Amniotic epithelial cell (primary cell): ENCODE measurements at regions not wholly inside any gene's neighbourhood (a gene's known extent, or its start where the extent isn't known, plus 50 kb on each side); places are given as distances from the start of the nearest gene placed in this dataset.
A peak's percentile ranks its signal among the peaks of the same experiment; 100 is the strongest.
"Not testable (repeated sequence)": the region's sequence is repeated elsewhere in the genome, so short reads cannot be mapped to it uniquely, and the experiment has no call there.

ENCODE experiments used
- DNase-seq: peaks from one replicate; pipeline ENCODE4 v3.0.0-alpha.2; 2010; ENCODE audit warnings: low read depth

- not testable (repeated sequence) for DNase-seq
Measured at GRCh38 chr10:42187501-42188195, 450.7 kb downstream of the ZNF33B start.

DNA sequence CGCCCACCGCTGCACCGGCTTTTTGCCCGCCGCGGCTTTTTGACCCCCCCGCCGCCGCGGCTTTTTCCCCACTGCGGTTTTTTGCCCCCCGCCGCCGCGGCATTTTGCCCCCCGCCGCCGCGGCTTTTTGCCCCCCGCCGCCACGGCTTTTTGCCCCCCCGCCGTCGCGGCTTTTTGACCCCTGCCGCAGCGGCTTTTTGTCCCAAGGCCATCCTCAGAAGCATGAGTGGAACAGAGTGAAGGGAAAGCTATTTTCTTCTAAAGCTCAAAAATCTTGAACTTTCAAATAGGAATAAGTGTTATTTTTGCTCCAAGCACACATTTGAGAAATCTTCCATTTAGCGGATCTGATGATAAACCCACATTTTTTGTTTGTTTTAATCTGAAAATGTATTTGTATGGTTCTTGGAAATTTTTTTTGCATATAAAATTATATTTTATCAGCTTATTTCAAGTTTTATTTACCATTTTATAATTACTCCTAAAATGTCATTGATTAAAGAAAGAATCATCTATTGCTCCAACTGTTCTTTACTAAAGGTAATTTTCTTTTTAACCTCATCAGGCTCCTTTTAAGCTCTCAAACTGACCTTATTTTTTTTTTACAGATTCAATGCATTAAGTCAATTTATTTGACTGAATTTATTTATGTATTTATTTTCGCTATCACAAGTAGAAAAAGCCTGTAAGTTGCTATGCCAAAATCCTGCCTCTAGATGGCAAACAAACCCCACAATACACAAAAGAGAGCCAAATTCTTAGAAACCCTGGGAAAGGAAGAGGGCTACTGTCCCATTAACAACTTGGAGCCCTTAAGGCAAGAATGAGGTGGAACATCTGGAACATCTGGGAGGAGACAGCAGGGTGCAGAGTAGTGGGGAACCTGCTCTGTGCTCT lies 460.3 kb downstream of the ZNF33B start:
- DNase-seq: peak; percentile 24

DNA sequence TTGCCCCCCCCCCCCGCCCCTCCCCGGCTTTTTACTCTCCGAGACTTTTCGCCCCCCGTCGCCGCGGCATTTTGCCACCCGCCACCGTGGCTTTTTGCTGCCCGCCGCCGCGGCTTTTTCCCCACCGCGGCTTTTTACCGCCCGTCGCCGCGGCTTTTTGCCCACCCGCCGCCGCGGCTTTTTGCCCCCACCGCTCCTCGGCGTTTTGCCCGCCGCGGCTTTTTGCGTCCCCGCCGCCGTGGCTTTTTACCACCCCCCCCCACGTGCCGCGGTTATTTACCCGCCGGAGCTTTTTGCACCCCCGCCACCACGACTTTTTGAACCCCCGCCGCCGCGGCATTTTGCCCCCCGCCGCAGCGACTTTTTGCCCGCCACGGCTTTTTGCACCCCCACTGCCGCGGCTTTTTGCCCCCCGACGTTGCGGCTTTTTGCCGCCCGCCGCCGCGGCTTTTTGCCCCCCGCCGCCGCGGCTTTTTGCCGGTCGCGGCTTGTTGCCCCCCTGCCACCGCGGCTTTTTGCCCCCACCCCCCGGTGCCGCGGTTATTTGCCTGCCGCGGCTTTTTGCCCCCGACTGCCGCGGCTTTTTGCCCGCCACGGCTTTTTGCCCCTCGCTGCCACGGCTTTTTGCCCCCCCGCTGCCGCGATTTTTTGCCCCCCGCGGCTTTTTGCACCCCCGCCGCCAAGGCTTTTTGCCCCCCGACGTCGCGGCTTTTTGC lies 461.1 kb downstream of the ZNF33B start:
- DNase-seq: no peak

DNA sequence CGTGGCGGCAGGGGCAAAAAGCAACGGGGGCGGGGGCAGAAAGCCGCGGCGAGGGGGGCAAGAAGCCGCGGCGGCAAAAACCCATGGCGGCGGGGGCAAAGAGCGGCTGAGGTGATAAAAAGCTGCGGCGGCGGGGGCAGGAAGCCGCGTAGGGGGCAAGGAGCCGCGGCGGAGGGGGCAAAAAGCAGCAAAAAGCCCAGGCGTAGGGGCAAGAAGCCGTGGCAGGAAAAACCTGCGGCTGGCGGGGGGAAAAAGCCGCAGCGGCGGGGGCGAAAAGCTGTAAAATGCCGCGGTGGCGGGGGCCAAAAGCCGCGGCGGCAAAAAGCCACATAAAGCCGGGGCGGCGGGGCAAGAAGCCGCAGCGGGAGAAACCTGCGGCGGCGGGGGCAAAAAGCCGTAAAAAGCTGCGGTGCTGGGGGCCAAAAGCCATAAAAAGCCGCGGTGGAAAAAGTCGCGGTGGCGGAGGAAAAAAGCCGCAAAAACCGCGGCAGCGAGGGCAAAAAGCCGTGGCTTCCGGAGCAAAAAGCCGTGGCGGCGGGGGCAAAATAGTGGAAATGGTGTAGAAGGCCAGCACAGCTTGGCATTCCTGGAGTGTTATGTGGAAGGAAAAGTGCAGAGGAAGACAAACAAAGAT lies 487.8 kb downstream of the ZNF33B start:
- no peak for DNase-seq

DNA sequence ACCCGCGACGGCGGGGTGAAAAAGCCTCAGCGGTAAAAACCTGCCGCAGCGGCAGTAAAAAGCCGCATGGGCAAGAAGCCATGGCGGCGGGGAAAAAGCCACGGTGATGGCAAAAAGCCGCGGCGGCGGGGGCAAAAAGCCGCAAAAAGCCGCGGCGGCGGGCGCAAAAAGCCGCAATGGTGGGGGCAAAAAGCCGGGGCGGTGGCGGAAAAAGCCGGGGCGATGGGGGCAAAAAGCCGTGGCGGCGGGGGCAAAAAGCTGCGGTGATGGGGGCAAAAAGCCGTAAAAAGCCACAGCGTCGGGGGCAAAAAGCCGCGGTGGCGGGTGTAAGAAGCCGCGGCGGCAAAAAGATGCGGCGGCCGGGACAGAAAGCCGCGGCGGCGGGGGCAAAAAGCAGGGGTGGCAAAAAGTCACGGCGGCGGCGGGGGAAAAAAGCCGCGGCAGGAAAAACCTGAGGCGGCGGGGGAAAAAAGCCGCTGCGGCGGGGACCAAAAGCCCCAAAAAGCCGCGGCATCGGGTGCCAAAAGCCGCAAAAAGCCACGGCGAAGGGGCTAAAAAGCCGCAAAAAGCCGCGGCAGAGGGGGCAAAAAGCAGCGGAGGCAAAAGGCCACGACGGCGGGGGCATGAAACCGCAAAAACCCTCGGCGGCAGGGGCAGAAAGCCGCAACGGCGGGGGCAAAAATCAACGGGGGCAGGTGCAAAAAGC lies 488.5 kb downstream of the ZNF33B start:
- DNase-seq: no peak

DNA sequence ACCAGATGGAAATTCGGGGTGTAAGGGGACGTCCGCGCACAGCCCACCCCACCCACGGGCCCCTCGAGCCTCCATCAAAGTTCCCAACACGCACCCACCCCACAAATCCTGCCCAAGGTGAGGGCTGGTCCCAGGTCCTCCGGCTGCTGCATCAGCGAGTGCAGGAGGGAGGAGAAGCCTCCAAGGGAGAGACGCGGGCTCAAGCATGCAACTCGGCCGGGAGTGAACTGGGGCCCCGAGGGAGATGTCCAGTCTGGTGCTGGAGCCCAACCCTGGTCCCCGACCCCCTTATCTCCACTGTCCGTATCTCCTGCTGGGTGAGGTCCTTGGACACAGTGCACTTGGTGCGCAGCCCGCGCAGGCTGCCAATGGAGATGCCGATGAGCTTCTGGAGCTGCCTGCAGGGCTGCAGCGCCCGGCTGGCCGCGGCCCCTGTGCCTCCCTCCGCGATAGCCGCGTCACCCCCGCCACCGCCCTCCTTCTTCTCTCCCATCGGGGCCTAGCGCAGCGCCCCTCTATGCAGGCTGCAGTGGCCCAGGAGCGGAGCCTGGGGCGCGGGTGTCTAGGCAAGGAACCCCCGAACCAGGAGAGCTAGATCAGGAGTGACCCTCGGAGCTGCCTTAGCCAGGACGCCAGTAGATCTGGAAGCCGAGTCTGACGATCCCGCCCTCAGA lies 489.2 kb downstream of the ZNF33B start:
- DNase-seq: no peak

GRCh38 chr10:42146165-42146564 lies 492.2 kb downstream of the ZNF33B start:
- not testable (repeated sequence) for DNase-seq

- not testable (repeated sequence) for DNase-seq
Measured at GRCh38 chr10:42138023-42138422, 500.3 kb downstream of the ZNF33B start.

DNA sequence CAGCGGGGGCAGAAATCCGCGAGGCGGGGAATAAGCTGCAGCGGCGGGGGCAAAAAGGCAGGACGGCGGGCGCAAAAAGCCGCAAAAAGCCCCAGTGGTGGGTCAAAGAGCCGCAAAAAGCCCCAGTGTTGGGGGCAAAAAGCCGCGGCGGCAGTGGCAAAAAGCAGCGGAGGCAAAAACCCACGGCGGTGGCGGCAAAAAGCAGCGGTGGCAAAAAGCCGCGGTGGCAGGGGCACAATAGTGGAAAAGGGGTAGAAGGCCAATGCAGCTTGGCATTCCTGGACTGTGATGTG lies 525.3 kb downstream of the ZNF33B start:
- DNase-seq: no peak

- no peak for DNase-seq
Measured at GRCh38 chr10:42112331-42113157, 525.8 kb downstream of the ZNF33B start.

GRCh38 chr10:42111661-42112330 lies 526.6 kb downstream of the ZNF33B start:
- DNase-seq: no peak

- no peak for DNase-seq
Measured at GRCh38 chr10:42111076-42111475, 527.3 kb downstream of the ZNF33B start.
